HG02938 (cell line): ENCODE measurements at regions not wholly inside any gene's neighbourhood (a gene's known extent, or its start where the extent isn't known, plus 50 kb on each side); places are given as distances from the start of the nearest gene placed in this dataset.
A peak's percentile ranks its signal among the peaks of the same experiment; 100 is the strongest.
"Not testable (repeated sequence)": the region's sequence is repeated elsewhere in the genome, so short reads cannot be mapped to it uniquely, and the experiment has no call there.

Source experiments
- ATAC-seq: cut with Tn5 transposase; IDR thresholded peaks from one replicate; pipeline ENCODE4 v1.9.1; 2021; ENCODE audit warnings: mild to moderate bottlenecking, moderate library complexity; ENCODE audit not compliant: unreplicated experiment

DNA sequence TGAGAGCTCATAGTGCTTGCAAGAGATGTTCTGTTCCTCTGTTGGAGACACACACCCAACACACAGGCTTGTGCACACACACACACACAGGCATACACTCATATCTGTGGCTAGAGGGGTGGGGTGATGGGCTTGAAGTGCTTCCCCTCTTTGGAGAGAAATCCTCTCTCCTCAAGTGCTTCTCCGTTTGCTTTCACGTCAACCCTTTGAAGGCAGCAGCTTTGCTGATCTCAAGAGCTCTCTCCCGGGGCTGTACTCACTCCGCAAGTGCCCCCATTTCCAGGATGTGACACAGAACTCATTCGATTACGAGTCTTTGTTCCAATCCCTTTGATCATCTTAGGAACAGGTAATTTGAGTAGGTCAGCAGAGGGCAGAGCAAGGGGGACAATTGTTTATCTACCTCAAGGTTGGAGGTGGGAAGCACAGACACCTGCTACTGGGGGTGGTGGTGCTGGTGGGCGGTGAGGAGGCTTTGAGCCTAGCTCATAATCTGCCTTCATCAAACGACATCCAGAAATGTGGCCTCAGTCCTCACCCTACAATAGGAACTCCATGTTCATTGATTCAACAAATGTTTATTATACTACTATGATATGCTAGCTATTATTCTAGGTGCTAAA lies 529.8 kb upstream of the CADM1 start:
- no peak for ATAC-seq

DNA sequence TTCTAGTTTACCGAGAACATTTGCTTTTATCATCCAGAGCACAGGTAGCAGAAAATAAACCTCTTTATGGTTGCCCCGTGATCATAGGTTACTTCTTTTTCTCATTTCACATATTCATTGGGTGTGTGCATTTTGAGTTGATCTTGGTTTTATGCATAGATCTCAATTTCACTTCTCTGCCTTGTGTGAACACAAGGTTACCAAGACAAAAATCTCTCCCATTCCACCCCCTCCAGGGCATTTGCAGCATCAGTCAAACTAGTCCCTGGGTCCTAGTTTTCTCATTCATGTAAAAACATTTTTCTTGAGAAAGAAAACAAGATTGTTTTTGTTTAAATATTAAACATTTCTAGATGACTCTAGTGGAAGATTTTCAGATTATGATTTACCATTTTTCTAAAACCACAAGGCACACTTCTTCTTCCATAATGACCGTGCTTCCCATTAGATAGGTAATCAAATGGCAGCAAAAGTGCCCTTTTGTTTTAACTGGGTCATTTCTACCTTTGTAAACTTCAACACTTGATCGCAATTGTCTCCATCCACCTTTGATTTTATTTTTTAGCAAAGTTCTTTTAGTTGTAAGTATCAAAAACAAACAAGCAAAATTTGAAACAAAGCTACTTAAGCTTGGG lies 526.6 kb upstream of the CADM1 start:
- no peak for ATAC-seq

GRCh38 chr11:116028506-116028905 lies 524.3 kb upstream of the CADM1 start:
- not testable (repeated sequence) for ATAC-seq

- ATAC-seq: no peak
These were observed 495.2 kb upstream of the CADM1 start for GRCh38 chr11:115999437-115999836.

- peak; percentile 24 for ATAC-seq
These were observed 492.6 kb upstream of the CADM1 start for GRCh38 chr11:115996808-115997188.

- ATAC-seq: peak; percentile 98
These were observed 492.1 kb upstream of the CADM1 start for GRCh38 chr11:115996125-115996807.

GRCh38 chr11:115993590-115993989 lies 489.4 kb upstream of the CADM1 start:
- ATAC-seq: no peak

GRCh38 chr11:115990004-115990447 lies 485.8 kb upstream of the CADM1 start:
- ATAC-seq: no peak

- ATAC-seq: no peak
These were observed 481.7 kb upstream of the CADM1 start for GRCh38 chr11:115985896-115986295.

DNA sequence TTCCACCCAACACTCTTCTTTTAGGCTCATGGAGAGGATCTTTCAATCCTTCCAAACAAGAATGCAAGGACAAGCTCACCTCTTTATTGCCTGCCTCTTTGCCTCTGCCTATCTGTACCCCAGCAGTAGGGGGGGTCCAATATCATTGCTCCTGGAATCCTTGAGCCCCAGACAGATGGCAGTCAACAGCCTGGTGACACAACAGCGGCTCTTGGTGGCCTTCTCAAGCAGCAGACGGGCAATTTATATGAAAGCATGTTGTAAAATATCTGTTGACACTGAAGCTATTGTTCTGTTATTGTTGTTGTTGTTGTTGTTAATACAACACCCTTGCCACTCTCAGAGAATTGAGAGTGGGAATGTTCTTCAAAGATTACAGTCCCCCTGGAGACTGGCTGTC lies 480.0 kb upstream of the CADM1 start:
- ATAC-seq: no peak

GRCh38 chr11:115982666-115983065 lies 478.5 kb upstream of the CADM1 start:
- ATAC-seq: no peak

GRCh38 chr11:115981814-115982471 lies 477.7 kb upstream of the CADM1 start:
- no peak for ATAC-seq

DNA sequence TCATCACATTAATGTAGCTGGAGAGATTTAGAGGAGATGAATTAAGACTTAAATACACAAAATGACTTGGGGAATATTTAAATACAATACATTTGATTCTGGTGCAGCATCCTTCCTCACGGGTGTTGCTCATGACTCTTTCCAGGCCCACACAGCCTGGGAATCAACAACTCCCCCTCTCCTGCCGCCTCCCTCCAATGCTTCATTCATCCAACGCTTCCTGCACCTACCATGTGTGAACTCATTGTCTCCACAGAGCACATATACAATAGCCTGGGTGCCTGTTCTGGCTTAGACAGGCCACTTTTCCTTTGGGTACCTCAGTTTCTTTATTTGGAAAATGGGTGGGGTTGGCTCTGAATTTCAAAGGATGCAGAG lies 476.9 kb upstream of the CADM1 start:
- ATAC-seq: no peak

DNA sequence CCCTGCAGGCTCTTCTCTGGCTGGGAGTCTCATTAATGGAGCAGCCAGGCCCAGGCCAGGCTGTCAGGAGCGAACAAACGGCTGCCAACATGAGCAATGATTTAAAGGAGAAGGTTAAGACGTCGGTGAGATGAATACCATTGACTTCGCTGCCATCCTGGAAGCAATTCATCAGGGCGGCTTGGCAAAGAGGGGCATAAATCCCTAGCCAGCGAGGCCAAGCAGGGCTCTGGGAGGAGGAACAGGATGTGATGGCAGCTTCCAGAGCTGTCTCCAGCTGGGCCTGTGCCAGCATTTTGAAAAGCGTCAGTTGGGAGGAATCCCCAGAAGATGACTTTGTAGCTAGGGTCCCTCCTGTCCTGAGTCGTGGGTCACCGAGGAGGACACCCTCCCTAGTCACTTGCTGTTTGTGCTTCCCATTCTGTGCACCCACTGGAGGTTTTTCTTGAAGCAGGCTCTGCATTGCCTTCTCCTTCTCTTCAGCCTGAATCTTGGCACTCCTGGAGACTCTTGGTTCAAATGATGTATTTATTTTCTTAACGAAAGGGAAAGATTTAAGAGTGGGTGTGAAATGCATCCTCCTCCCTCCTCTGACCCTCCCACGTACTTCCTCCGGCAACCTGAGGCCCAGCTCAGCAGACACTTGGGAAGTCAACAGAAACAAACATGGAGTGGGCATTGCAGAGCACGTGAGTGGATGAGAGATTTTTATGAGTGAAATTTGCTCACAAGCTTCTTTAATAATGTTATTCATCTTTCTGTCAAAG lies 476.3 kb upstream of the CADM1 start:
- ATAC-seq: no peak

DNA sequence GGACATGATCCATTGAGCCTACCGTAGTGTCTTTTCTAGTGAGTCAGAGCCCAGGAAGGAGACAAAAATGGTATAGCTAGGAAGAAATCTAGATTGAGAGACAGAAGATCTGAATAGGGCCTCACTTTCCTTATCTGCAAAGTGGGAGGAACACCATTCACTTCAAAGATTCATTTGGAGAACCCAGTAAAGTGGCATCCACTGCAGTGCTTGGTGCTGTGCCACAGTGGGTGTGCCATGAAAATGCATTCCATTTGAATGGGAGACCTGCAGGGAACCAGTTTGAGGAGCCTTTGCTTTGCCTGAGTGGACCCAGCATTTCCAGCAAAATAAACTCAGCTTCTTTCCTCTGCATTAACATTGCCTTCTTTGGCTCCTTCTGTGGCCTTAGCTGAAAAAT lies 470.5 kb upstream of the CADM1 start:
- no peak for ATAC-seq

DNA sequence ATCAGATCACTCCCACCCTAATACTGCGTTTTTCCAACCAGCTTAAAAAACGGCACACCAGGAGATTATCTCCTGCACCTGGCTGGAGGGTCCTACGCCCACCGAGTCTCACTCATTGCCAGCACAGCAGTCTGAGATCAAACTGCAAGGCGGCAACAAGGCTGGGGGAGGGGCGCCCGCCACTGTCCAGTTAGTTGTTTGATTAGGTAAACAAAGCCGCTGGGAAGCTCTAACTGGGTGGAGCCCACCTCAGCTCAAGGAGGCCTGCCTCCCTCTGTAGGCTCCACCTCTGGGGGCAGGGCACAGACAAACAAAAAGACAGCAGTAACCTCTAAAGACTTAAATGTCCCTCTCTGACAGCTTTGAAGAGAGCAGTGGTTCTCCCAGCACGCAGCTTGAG lies 463.0 kb upstream of the CADM1 start:
- not testable (repeated sequence) for ATAC-seq

- ATAC-seq: no peak
These were observed 461.7 kb upstream of the CADM1 start for GRCh38 chr11:115965767-115966504.

- ATAC-seq: no peak
These were observed 459.9 kb upstream of the CADM1 start for GRCh38 chr11:115964091-115964490.

GRCh38 chr11:115963156-115963555 lies 458.9 kb upstream of the CADM1 start:
- no peak for ATAC-seq
